Activated B cell treated with CpG ODN at 0.5 μM for 24 hours (primary cell): ENCODE measurements at regions not wholly inside any gene's neighbourhood (a gene's known extent, or its start where the extent isn't known, plus 50 kb on each side); places are given as distances from the start of the nearest gene placed in this dataset.

Experiments used
- ATAC-seq: fragments of 200-7000 bp; cut with Tn5 transposase; one replicate; pipeline ENCODE4 v1.10.0; 2021; ENCODE audit warnings: low read depth, mild to moderate bottlenecking, moderate library complexity
- CTCF ChIA-PET: fragments of 350-600 bp; sonication (Branson Sonifier 250); formaldehyde crosslinking; loops from one replicate; lab custom pipeline; 2021; ENCODE audit warnings: antibody characterized with exemption; lab: Charles Lee
- POLR2A ChIA-PET: fragments of 350-600 bp; sonication (Branson Sonifier 250); formaldehyde crosslinking; loops from one replicate; lab custom pipeline; 2021; ENCODE audit warnings: antibody characterized with exemption; lab: Charles Lee
- DNase-seq: peaks from one replicate; pipeline ENCODE4 v3.0.0; 2022
- H3K27ac Mint-ChIP-seq: one replicate; pipeline ENCODE4 v1.8.0; 2020; ENCODE audit warnings: mixed read lengths
- H3K27me3 Mint-ChIP-seq: one replicate; pipeline ENCODE4 v1.8.0; 2021; ENCODE audit warnings: mixed read lengths
- H3K36me3 Mint-ChIP-seq: one replicate; pipeline ENCODE4 v1.8.0; 2021; ENCODE audit warnings: low read depth, mixed read lengths
- H3K4me1 Mint-ChIP-seq: one replicate; pipeline ENCODE4 v1.8.0; 2021; ENCODE audit warnings: mixed read lengths
- H3K4me3 Mint-ChIP-seq: one replicate; pipeline ENCODE4 v1.8.0; 2020; ENCODE audit warnings: mild to moderate bottlenecking, mixed read lengths
- H3K9me3 Mint-ChIP-seq: one replicate; pipeline ENCODE4 v1.8.0; 2020; ENCODE audit warnings: mixed read lengths
- intact Hi-C: fragments of 100-400 bp; cut with micrococcal nuclease; formaldehyde crosslinking; loops from one replicate; pipeline ENCODE4 v1.15.1; 2024
- TF ChIP-seq, protein P1 (sequence below): fragments of 200-600 bp; IDR thresholded peaks from one replicate; pipeline ENCODE4 v1.8.0; 2022; ENCODE audit warnings: antibody characterized with exemption, mild to moderate bottlenecking

DNA sequence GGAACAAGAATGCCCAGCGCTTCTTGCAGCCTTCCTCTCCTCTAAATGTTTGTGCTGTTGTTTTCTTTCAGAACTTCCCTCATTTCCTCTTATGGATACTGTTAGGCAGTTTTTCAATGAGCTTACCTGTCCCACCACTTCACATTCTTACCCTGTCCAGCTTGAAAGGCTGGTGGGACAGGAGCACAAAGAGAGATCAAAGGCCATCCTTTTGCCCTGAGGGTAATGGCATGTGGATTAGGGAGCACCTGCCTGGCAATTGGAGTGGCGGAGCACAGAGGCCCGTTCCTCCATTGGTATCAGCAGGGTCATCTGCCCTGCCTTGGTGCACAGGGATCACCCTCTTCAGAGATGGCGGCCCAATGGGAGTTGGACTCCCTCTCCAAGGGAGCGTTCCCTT, 170.1 kb upstream of the UBE3A start:
- DNase-seq, result no peak
- no peak for ATAC-seq
- Mint-ChIP-seq H3K36me3 (no peaks in the 10 kb centered on the region), H3K27me3 (no peaks in the 10 kb centered on the region), H3K4me3 (no peak overlapping the region), H3K9me3 (peaks cover 6% of the 10 kb centered on the region), H3K4me1 (no peaks in the 10 kb centered on the region), H3K27ac (no peak overlapping the region)
- POLR2A ChIA-PET, result no interaction called here
- TF ChIP-seq, protein P1, sequence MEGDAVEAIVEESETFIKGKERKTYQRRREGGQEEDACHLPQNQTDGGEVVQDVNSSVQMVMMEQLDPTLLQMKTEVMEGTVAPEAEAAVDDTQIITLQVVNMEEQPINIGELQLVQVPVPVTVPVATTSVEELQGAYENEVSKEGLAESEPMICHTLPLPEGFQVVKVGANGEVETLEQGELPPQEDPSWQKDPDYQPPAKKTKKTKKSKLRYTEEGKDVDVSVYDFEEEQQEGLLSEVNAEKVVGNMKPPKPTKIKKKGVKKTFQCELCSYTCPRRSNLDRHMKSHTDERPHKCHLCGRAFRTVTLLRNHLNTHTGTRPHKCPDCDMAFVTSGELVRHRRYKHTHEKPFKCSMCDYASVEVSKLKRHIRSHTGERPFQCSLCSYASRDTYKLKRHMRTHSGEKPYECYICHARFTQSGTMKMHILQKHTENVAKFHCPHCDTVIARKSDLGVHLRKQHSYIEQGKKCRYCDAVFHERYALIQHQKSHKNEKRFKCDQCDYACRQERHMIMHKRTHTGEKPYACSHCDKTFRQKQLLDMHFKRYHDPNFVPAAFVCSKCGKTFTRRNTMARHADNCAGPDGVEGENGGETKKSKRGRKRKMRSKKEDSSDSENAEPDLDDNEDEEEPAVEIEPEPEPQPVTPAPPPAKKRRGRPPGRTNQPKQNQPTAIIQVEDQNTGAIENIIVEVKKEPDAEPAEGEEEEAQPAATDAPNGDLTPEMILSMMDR, result no peak
- intact Hi-C loops, result no loop called here
- CTCF ChIA-PET, result no interaction called here

DNA sequence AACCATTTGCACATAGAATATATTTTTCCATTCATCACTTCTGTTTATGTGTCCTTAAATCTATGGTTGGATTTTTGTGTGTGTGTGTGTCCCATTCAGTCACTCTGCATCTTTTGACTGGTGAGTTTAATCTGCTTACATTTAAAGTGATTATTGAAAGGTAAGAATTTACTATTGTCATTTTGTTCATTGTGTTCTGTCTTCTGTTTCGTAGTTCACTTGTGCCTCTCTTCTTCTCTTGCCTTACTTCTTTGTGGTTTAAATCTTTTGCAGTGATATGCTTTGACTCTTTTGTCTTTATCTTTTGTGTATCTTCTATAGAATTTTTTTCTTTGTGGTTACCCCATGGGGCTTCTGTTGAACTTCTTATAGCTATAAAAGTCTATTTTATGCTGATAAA, 166.3 kb upstream of the UBE3A start:
- H3K27me3 Mint-ChIP-seq, result no peaks in the 10 kb centered on the region
- TF ChIP-seq, protein P1, result no peak
- H3K4me1 Mint-ChIP-seq, result no peaks in the 10 kb centered on the region
- ChIA-PET CTCF (no interaction called here), POLR2A (no interaction called here)
- H3K9me3 Mint-ChIP-seq, result peaks cover 11% of the 10 kb centered on the region
- DNase-seq (no peak), ATAC-seq (no peak)
- no peak overlapping the region for H3K27ac Mint-ChIP-seq
- no peaks in the 10 kb centered on the region for H3K36me3 Mint-ChIP-seq
- H3K4me3 Mint-ChIP-seq, result no peak overlapping the region
- intact Hi-C loops, result no loop called here

DNA sequence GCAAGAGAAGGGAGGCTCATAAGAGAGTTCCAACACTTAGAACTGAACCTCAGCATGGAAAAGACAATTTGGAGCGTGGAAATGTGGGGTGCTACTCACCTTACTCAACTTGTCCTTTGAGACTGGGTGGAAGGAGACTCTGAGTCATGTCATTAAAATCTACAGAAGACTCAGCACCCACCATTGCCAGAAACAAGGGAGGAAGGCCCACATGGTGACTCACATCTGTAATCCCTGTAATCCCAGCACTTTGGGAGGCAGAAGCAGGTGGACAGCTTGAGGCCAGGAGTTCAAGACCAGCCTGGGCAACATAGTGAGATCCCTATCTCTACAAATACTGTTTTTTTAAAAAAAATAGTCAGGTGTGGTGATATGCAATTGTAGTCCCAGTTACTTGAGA, 161.9 kb upstream of the UBE3A start:
- POLR2A ChIA-PET, result no interaction called here
- DNase-seq (no peak), ATAC-seq (no peak)
- H3K27me3 Mint-ChIP-seq, result no peaks in the 10 kb centered on the region
- intact Hi-C loops, result no loop called here
- CTCF ChIA-PET, result no interaction called here
- H3K36me3 Mint-ChIP-seq, result no peaks in the 10 kb centered on the region
- TF ChIP-seq, protein P1, result no peak
- no peak overlapping the region for H3K4me3 Mint-ChIP-seq
- no peak overlapping the region for H3K27ac Mint-ChIP-seq
- no peaks in the 10 kb centered on the region for H3K4me1 Mint-ChIP-seq
- H3K9me3 Mint-ChIP-seq, result peaks cover 13% of the 10 kb centered on the region

DNA sequence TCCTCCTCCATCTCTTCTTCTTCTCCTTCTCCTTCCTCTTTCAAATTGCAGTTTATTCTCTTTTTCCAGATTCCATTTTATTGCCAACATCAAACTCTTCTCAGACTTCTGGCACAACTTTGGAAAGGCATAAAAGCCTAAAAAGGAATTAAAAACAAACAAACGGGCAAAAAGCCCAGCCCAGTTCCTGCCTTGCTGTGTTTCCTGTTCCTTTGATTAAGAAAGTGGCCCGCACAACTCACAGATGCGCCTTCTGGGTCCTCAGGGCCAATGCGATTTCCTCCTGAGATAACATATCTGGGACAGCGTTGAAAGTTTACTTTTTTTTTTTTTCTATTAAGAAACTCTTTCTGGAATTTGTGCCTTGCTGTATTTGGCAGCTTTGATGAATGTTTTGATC, 158.7 kb upstream of the UBE3A start:
- intact Hi-C loops, result no loop called here
- CTCF ChIA-PET, result no interaction called here
- H3K27ac Mint-ChIP-seq, result no peak overlapping the region

DNA sequence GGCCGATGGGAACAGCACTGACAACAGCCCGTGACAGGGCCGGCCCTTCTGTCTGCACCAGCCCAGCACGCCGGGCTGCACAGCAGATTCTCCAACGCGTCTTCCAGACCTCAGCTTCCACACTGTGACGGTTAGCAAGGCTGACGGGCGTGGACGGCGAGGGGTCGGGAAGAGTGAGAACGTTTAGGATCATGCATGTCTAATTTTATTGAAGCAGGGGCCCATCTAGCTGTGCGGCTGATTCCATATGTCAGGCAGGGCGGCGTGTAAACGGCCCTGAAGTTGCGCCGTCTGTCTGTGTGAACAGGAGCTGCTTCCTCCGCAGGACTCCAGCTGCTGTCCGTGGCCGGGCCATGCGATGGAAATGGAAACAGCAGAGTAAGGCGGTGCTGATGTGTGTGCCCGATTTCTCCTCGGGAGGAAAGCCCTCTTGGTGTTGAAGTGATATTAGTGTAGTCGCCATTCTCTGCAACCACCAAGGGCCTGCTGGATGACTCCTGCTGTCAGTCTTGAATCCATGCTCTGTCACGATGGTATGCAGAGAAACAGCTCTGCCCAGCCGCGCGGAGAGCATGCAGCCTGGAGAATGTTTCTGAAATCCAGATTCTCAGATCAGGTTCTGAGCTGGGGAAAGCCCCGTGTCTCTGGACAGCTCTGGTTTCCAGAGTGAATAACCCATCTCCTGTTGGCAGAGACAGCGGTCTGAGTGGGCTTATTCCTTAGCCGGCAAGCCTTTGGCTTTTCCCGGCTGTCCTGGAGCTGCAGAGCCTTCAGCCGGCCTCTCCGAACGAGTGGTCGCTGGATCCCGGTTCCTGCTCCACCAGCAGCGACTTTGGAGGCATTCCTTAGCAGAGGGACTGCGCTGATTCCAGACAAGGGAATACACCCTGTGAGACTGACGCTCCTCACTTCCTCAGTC, 158.1 kb upstream of the UBE3A start:
- H3K27me3 Mint-ChIP-seq, result no peaks in the 10 kb centered on the region
- no peaks in the 10 kb centered on the region for H3K36me3 Mint-ChIP-seq
- ATAC-seq (no peak), DNase-seq (no peak)
- no peak overlapping the region for H3K4me3 Mint-ChIP-seq
- TF ChIP-seq, protein P1, result no peak
- ChIA-PET POLR2A (no interaction called here), CTCF (no interaction called here)
- intact Hi-C loops, result no loop called here
- no peak overlapping the region for H3K27ac Mint-ChIP-seq
- H3K9me3 Mint-ChIP-seq, result peaks cover 17% of the 10 kb centered on the region
- H3K4me1 Mint-ChIP-seq, result no peaks in the 10 kb centered on the region

More for the DNA sequence above, 158.7 kb upstream of the UBE3A start:
- ATAC-seq (no peak), DNase-seq (no peak)
- H3K4me3 Mint-ChIP-seq, result no peak overlapping the region
- POLR2A ChIA-PET, result no interaction called here
- H3K36me3 Mint-ChIP-seq, result no peaks in the 10 kb centered on the region
- TF ChIP-seq, protein P1, result no peak
- no peaks in the 10 kb centered on the region for H3K4me1 Mint-ChIP-seq
- peaks cover 13% of the 10 kb centered on the region for H3K9me3 Mint-ChIP-seq
- H3K27me3 Mint-ChIP-seq, result no peaks in the 10 kb centered on the region
